Skeletal muscle tissue (tissue), 3 donors: ENCODE measurements at regions not wholly inside any gene's neighbourhood (a gene's known extent, or its start where the extent isn't known, plus 50 kb on each side); places are given as distances from the start of the nearest gene placed in this dataset.
A peak's percentile ranks its signal among the peaks of the same experiment; 100 is the strongest.

ENCODE experiments used
- H3K27ac ChIP-seq: one replicate; pipeline ENCODE4 v1.7.0; 2013; ENCODE audit warnings: mild to moderate bottlenecking, low read depth, low read length, inconsistent platforms
- H3K27me3 ChIP-seq, 3 donors: one replicate each; pipeline ENCODE4 v1.7.0; 2013; ENCODE audit warnings: low read length in 3 of 3; ENCODE audit not compliant: control insufficient read depth in 3 of 3, insufficient read depth in 3 of 3
- H3K36me3 ChIP-seq, 3 donors: one replicate each; pipeline ENCODE4 v1.7.0; 2013; ENCODE audit warnings: low read length in 3 of 3; ENCODE audit not compliant: control insufficient read depth in 3 of 3, insufficient read depth in 3 of 3
- H3K4me1 ChIP-seq, 3 donors: one replicate each; pipeline ENCODE4 v1.7.0; 2013; ENCODE audit warnings: low read length in 3 of 3, mild to moderate bottlenecking in 3 of 3; ENCODE audit not compliant: control insufficient read depth in 3 of 3, insufficient read depth in 3 of 3
- H3K4me3 ChIP-seq, 3 donors: one replicate each; pipeline ENCODE4 v1.7.0; 2013; ENCODE audit warnings: low read length in 3 of 3
- H3K9ac ChIP-seq, 3 donors: one replicate each; pipeline ENCODE4 v1.7.0; 2013; ENCODE audit warnings: low read length in 3 of 3, mild to moderate bottlenecking in 3 of 3, moderate library complexity in 2 of 3, low read depth in 1 of 3
- H3K9me3 ChIP-seq, 3 donors: one replicate each; pipeline ENCODE4 v1.7.0; 2013; ENCODE audit warnings: low read length in 3 of 3; ENCODE audit not compliant: control insufficient read depth in 3 of 3
- donor health status: Osteomylitis.

DNA sequence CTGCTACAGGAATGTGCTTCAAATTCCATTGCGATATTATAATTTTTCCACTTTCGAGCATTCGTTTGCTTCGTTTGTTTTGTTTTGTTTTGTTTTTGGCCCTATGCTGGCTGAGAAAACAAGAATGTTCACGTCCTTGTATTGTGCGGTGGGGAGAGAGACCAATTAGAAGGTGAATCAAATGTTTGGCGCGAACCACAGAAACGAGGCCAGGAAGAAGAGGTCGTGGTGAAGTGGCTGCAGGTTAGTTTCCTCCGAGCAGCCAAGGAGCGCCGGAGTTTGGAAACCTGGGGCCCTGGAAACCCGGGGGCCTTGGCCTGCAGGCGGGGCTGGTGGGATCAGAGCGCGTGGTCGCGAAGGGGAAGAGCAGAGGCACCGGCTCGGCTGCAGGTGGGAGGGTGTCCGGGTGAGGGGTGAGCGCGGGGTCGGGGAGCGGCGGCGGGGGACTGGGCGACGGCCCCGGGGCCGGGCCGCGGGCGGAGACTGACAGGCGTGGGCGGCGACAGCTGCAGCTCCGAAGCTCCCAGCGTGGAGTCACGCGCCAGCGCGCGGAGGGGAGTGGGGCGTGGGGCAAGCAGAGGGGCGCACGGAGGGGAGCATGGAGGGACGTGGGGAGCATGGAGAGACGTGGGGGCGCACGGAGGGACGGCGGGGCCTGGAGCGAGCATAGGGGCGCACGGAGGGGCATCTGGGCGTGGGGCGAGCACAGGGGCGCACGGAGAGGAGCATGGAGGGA, 141.5 kb upstream of the PDE10A start:
- H3K4me1 ChIP-seq = peaks cover 4 to 12% (median 5%) of the 10 kb centered on the region in 3 donors
- H3K36me3 ChIP-seq = no peaks in the 10 kb centered on the region
- H3K4me3 ChIP-seq = peak overlapping the region; percentile 46 to 56 (median 54)
- peak overlapping the region in 1 of 3 donors; percentile 47 for H3K9ac ChIP-seq
- H3K27me3 ChIP-seq = peaks cover 0 to 18% (median 12%) of the 10 kb centered on the region in 3 donors
- no peaks in the 10 kb centered on the region for H3K9me3 ChIP-seq
- H3K27ac ChIP-seq = no peak overlapping the region

- Histone ChIP-seq H3K27ac (no peak overlapping the region), H3K9me3 (no peaks in the 10 kb centered on the region), H3K27me3 (peaks cover 0 to 7% (median 4%) of the 10 kb centered on the region in 3 donors), H3K4me3 (peak overlapping the region in 1 of 3 donors; percentile 23), H3K4me1 (peaks cover 4 to 11% (median 5%) of the 10 kb centered on the region in 3 donors), H3K36me3 (no peaks in the 10 kb centered on the region), H3K9ac (no peak overlapping the region)
Measured at GRCh38 chr6:165800337-165800736, 137.3 kb upstream of the PDE10A start.

DNA sequence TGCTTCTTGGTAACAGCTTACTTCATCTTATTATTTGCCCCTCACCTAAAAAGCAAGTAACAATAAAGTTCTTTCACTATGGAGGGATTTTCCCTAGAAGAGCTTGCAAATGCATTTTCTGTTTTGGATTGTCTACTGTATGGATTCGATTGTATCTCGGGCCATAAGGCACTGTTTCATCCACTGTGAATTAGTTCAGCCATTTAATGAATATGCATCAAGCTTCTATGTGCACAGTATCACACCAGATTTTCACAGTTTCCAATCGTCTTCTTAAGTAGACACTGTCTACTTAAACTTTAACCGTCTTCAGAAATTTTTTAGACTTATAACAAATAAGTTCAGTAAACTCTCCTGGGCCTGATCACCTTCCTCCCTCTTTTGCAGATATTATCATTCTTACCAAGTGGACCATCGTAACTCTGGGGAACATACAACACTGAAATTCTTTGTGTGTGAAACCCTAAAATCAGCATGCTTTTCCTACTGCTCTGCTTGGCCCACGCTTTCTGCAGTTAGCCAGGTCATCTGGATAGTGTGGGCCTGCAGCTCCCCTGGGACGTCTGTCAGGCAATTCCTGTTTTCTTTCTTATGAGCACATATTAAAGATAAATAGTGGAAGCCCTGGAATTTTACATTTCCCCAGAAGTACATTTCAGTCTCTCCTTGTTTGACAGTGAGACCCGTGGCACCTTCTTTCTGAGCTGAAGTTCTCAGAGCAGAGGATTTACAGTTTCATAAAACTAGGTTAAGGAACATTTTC, 136.5 kb upstream of the PDE10A start:
- Histone ChIP-seq H3K4me3 (no peak overlapping the region), H3K9me3 (no peaks in the 10 kb centered on the region), H3K36me3 (no peaks in the 10 kb centered on the region), H3K9ac (no peak overlapping the region), H3K27me3 (peaks cover 0 to 4% (median 3%) of the 10 kb centered on the region in 3 donors), H3K27ac (no peak overlapping the region), H3K4me1 (peaks cover 4 to 11% (median 5%) of the 10 kb centered on the region in 3 donors)

DNA sequence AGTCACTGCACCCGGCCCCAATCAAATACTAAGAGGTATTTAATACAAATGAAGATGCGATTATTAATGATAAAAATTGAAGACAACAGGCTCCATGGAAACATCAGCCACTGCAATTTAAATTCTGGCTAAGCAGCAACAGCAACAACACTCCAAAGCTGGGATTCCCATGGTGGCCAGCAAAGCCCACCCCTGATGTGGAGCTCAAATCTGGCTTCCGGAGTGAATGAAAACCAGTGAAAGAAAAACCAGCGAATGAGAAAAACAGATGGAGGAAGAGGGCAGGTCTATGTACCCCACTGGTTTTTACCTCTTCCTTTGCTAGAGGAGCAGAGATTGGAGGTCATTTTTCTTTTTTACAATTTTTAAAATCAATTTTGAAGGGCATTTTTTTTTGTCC, 135.9 kb upstream of the PDE10A start:
- Histone ChIP-seq H3K9ac (no peak overlapping the region), H3K27ac (no peak overlapping the region), H3K27me3 (peaks cover 0 to 3% (median 0%) of the 10 kb centered on the region in 3 donors), H3K4me1 (peaks cover 4 to 8% (median 5%) of the 10 kb centered on the region in 3 donors), H3K4me3 (no peak overlapping the region), H3K9me3 (no peaks in the 10 kb centered on the region), H3K36me3 (no peaks in the 10 kb centered on the region)

GRCh38 chr6:165794179-165794601, 131.1 kb upstream of the PDE10A start:
- H3K4me1 ChIP-seq = no peaks in the 10 kb centered on the region
- H3K9me3 ChIP-seq = no peaks in the 10 kb centered on the region
- H3K4me3 ChIP-seq = no peak overlapping the region
- H3K9ac ChIP-seq = no peak overlapping the region
- peaks cover 0 to 2% (median 0%) of the 10 kb centered on the region in 3 donors for H3K36me3 ChIP-seq
- no peak overlapping the region for H3K27ac ChIP-seq
- no peaks in the 10 kb centered on the region for H3K27me3 ChIP-seq

DNA sequence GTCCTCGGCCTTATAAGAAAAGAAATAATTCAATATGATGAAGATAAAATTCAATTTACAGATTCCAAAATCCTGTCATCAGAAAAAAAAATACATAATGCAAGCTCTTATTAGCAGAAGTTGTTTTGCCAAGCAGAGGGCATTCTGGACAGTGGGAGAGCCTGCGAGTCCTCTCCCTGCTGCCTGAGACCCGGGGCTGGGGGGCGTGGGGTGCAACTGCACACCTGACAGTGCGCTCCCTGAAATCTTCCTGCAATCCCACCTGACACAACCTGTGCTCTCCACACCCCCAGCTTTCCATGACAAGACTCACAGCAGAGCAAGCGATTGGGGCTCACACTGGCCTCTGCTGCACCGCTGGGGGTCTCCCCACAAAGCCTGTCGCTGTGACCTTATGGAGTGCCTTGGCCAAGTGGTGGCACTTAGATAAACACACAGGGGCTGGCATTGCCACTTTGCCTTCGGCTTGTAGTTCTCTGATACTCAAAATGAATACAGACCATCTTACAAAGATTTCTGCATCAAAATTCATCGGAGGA, 130.3 kb upstream of the PDE10A start:
- no peaks in the 10 kb centered on the region for H3K27me3 ChIP-seq

GRCh38 chr6:165791876-165792437, 128.9 kb upstream of the PDE10A start:
- H3K9ac ChIP-seq = no peak overlapping the region
- H3K36me3 ChIP-seq = peaks cover 0 to 2% (median 0%) of the 10 kb centered on the region in 3 donors
- H3K27ac ChIP-seq = no peak overlapping the region
- H3K27me3 ChIP-seq = no peaks in the 10 kb centered on the region
- no peaks in the 10 kb centered on the region for H3K4me1 ChIP-seq
- H3K4me3 ChIP-seq = no peak overlapping the region
- H3K9me3 ChIP-seq = no peaks in the 10 kb centered on the region

More for the DNA sequence above, 130.3 kb upstream of the PDE10A start:
- no peak overlapping the region for H3K9ac ChIP-seq
- no peaks in the 10 kb centered on the region for H3K4me1 ChIP-seq
- H3K9me3 ChIP-seq = no peaks in the 10 kb centered on the region
- no peak overlapping the region for H3K27ac ChIP-seq
- H3K36me3 ChIP-seq = peaks cover 0 to 2% (median 0%) of the 10 kb centered on the region in 3 donors
- H3K4me3 ChIP-seq = no peak overlapping the region

- no peaks in the 10 kb centered on the region for H3K4me1 ChIP-seq
Measured at GRCh38 chr6:165791306-165791705, 128.3 kb upstream of the PDE10A start.

DNA sequence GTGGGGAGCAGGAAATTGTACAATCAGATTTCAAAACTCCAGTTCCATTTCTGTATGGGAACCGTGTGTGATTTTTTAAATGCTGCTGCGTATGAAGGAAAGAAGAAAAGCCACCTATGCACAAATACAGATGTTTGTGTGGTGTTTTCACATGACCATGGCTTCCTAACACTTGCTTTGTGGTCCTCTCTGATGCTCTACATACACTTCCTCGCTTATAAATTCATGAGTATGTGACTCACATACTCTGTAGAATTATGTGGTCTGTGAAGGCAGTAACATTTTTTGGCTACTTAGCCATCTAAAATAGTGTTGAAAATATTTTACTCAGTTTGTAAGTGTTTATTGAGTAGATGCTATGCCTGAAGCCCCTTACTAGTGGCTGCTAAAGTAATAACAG, 119.8 kb upstream of the PDE10A start:
- H3K36me3 ChIP-seq = no peaks in the 10 kb centered on the region
- H3K4me3 ChIP-seq = no peak overlapping the region
- H3K4me1 ChIP-seq = no peaks in the 10 kb centered on the region
- no peaks in the 10 kb centered on the region for H3K9me3 ChIP-seq
- H3K27ac ChIP-seq = no peak overlapping the region
- H3K27me3 ChIP-seq = no peaks in the 10 kb centered on the region
- H3K9ac ChIP-seq = no peak overlapping the region

More at GRCh38 chr6:165791306-165791705, 128.3 kb upstream of the PDE10A start:
- Histone ChIP-seq H3K27me3 (no peaks in the 10 kb centered on the region), H3K4me3 (no peak overlapping the region), H3K36me3 (peaks cover 0 to 2% (median 0%) of the 10 kb centered on the region in 3 donors), H3K9ac (no peak overlapping the region), H3K9me3 (no peaks in the 10 kb centered on the region), H3K27ac (no peak overlapping the region)
